CD4-positive, CD25-positive, alpha-beta regulatory T cell (primary cell): ENCODE measurements at regions not wholly inside any gene's neighbourhood (a gene's known extent, or its start where the extent isn't known, plus 50 kb on each side); places are given as distances from the start of the nearest gene placed in this dataset.

Experiments
- ATAC-seq, 2 donors: fragments of 150-1000 bp; cut with Tn5 transposase; one replicate each; pipeline ENCODE4 v1.10.0; 2021; ENCODE audit warnings: low read depth in 2 of 2, moderate number of reproducible peaks in 2 of 2, moderate library complexity in 1 of 2
- DNase-seq, 3 donors: peaks; one replicate each; pipeline versions ENCODE4 v3.0.0 to v3.0.0-alpha.2; 2012 to 2022; ENCODE audit warnings: mixed read lengths in 1 of 3
- H3K27ac ChIP-seq: one replicate; pipeline ENCODE4 v1.7.0; 2013; ENCODE audit warnings: mild to moderate bottlenecking, low read length; ENCODE audit not compliant: insufficient read depth, poor library complexity, severe bottlenecking
- H3K27me3 ChIP-seq: one replicate; pipeline ENCODE4 v1.7.0; 2013; ENCODE audit warnings: low read length; ENCODE audit not compliant: control insufficient read depth, insufficient read depth
- H3K36me3 ChIP-seq: one replicate; pipeline ENCODE4 v1.7.0; 2013; ENCODE audit warnings: mild to moderate bottlenecking, low read length, moderate library complexity; ENCODE audit not compliant: control insufficient read depth, insufficient read depth
- H3K4me1 ChIP-seq: 2 replicates; pipeline ENCODE4 v1.7.0; 2013; ENCODE audit warnings: mild to moderate bottlenecking, low read length; ENCODE audit not compliant: insufficient read depth, control insufficient read depth, poor library complexity, severe bottlenecking
- H3K4me3 ChIP-seq: one replicate; pipeline ENCODE4 v1.7.0; 2013; ENCODE audit warnings: low read depth, mild to moderate bottlenecking, low read length, moderate library complexity
- H3K9me3 ChIP-seq, 2 experiments: 1 replicate in 1 of 2; 2 replicates in 1 of 2; pipeline ENCODE4 v1.7.0; 2013; ENCODE audit warnings: low read length in 2 of 2, mild to moderate bottlenecking in 1 of 2, moderate library complexity in 1 of 2; ENCODE audit not compliant: control insufficient read depth in 2 of 2
- H3K27ac Mint-ChIP-seq, 3 donors: one replicate each; pipeline ENCODE4 v1.8.0; 2020 to 2022; ENCODE audit warnings: mild to moderate bottlenecking in 3 of 3, mixed read lengths in 3 of 3, moderate library complexity in 2 of 3
- H3K27me3 Mint-ChIP-seq: one replicate; pipeline ENCODE4 v1.8.0; 2022; ENCODE audit warnings: mild to moderate bottlenecking, mixed read lengths
- H3K36me3 Mint-ChIP-seq: one replicate; pipeline ENCODE4 v1.8.0; 2020; ENCODE audit warnings: mixed read lengths
- H3K4me1 Mint-ChIP-seq, 4 donors: one replicate each; pipeline ENCODE4 v1.8.0; 2020 to 2022; ENCODE audit warnings: mixed read lengths in 4 of 4, mild to moderate bottlenecking in 1 of 4
- H3K4me3 Mint-ChIP-seq, 4 donors: one replicate each; pipeline ENCODE4 v1.8.0; 2020 to 2022; ENCODE audit warnings: mild to moderate bottlenecking in 4 of 4, mixed read lengths in 4 of 4, moderate library complexity in 3 of 4
- H3K9me3 Mint-ChIP-seq, 7 donors: one replicate each; pipeline ENCODE4 v1.8.0; 2020 to 2022; ENCODE audit warnings: mixed read lengths in 7 of 7, mild to moderate bottlenecking in 3 of 7, moderate library complexity in 2 of 7

GRCh38 chr18:25456334-25457010 lies 104.5 kb upstream of the ZNF521 start:
- no peak overlapping the region for H3K27ac ChIP-seq
- H3K9me3 ChIP-seq = no peaks in the 10 kb centered on the region
- H3K4me1 ChIP-seq = no peaks in the 10 kb centered on the region
- Mint-ChIP-seq H3K27me3 (no peaks in the 10 kb centered on the region), H3K27ac (peak overlapping the region in 1 of 3 donors; percentile 22), H3K4me3 (no peak overlapping the region), H3K36me3 (no peaks in the 10 kb centered on the region), H3K4me1 (no peaks in the 10 kb centered on the region), H3K9me3 (peaks cover 0 to 10% (median 2%) of the 10 kb centered on the region in 7 donors)
- H3K4me3 ChIP-seq = no peak overlapping the region
- ATAC-seq = no peak
- DNase-seq = no peak
- no peaks in the 10 kb centered on the region for H3K36me3 ChIP-seq
- no peaks in the 10 kb centered on the region for H3K27me3 ChIP-seq

- no peak overlapping the region for H3K4me3 Mint-ChIP-seq
- no peaks in the 10 kb centered on the region for H3K4me1 Mint-ChIP-seq
- Histone ChIP-seq H3K27ac (no peak overlapping the region), H3K9me3 (no peaks in the 10 kb centered on the region), H3K27me3 (no peaks in the 10 kb centered on the region), H3K4me1 (no peaks in the 10 kb centered on the region), H3K4me3 (no peak overlapping the region), H3K36me3 (no peaks in the 10 kb centered on the region)
- ATAC-seq (no peak), DNase-seq (no peak)
- no peaks in the 10 kb centered on the region for H3K36me3 Mint-ChIP-seq
- H3K27me3 Mint-ChIP-seq = no peaks in the 10 kb centered on the region
- H3K27ac Mint-ChIP-seq = no peak overlapping the region
- H3K9me3 Mint-ChIP-seq = peaks cover 0 to 10% (median 2%) of the 10 kb centered on the region in 7 donors
Measured at GRCh38 chr18:25455646-25456045, 103.7 kb upstream of the ZNF521 start.

- H3K27me3 Mint-ChIP-seq = no peaks in the 10 kb centered on the region
- Histone ChIP-seq H3K27ac (no peak overlapping the region), H3K4me3 (no peak overlapping the region), H3K27me3 (no peaks in the 10 kb centered on the region), H3K9me3 (no peaks in the 10 kb centered on the region), H3K4me1 (no peaks in the 10 kb centered on the region), H3K36me3 (no peaks in the 10 kb centered on the region)
- H3K4me3 Mint-ChIP-seq = no peak overlapping the region
- ATAC-seq = no peak
- no peak overlapping the region for H3K27ac Mint-ChIP-seq
- no peak for DNase-seq
- H3K4me1 Mint-ChIP-seq = no peaks in the 10 kb centered on the region
- no peaks in the 10 kb centered on the region for H3K36me3 Mint-ChIP-seq
- peaks cover 0 to 10% (median 4%) of the 10 kb centered on the region in 7 donors for H3K9me3 Mint-ChIP-seq
Measured at GRCh38 chr18:25455159-25455558, 103.2 kb upstream of the ZNF521 start.

- Mint-ChIP-seq H3K4me3 (no peak overlapping the region), H3K27me3 (no peaks in the 10 kb centered on the region), H3K4me1 (no peaks in the 10 kb centered on the region), H3K27ac (no peak overlapping the region), H3K9me3 (peaks cover 0 to 12% (median 4%) of the 10 kb centered on the region in 7 donors), H3K36me3 (no peaks in the 10 kb centered on the region)
- Histone ChIP-seq H3K4me1 (no peaks in the 10 kb centered on the region), H3K36me3 (no peaks in the 10 kb centered on the region), H3K27me3 (no peaks in the 10 kb centered on the region), H3K27ac (no peak overlapping the region), H3K4me3 (no peak overlapping the region), H3K9me3 (no peaks in the 10 kb centered on the region)
- DNase-seq (no peak), ATAC-seq (no peak)
Measured at GRCh38 chr18:25454730-25455129, 102.8 kb upstream of the ZNF521 start.

- H3K27me3 Mint-ChIP-seq = no peaks in the 10 kb centered on the region
- no peaks in the 10 kb centered on the region for H3K4me1 Mint-ChIP-seq
- no peak overlapping the region for H3K27ac Mint-ChIP-seq
- Histone ChIP-seq H3K27ac (no peak overlapping the region), H3K4me1 (no peaks in the 10 kb centered on the region), H3K4me3 (no peak overlapping the region), H3K27me3 (no peaks in the 10 kb centered on the region), H3K36me3 (no peaks in the 10 kb centered on the region), H3K9me3 (no peaks in the 10 kb centered on the region)
- H3K9me3 Mint-ChIP-seq = peaks cover 0 to 13% (median 4%) of the 10 kb centered on the region in 7 donors
- ATAC-seq (no peak), DNase-seq (no peak)
- no peaks in the 10 kb centered on the region for H3K36me3 Mint-ChIP-seq
- H3K4me3 Mint-ChIP-seq = no peak overlapping the region
Measured at GRCh38 chr18:25454270-25454659, 102.3 kb upstream of the ZNF521 start.

GRCh38 chr18:25453556-25454269 lies 101.7 kb upstream of the ZNF521 start:
- no peak overlapping the region for H3K4me3 Mint-ChIP-seq
- Histone ChIP-seq H3K36me3 (no peaks in the 10 kb centered on the region), H3K27ac (no peak overlapping the region), H3K4me3 (no peak overlapping the region), H3K9me3 (no peaks in the 10 kb centered on the region), H3K27me3 (no peaks in the 10 kb centered on the region), H3K4me1 (no peaks in the 10 kb centered on the region)
- H3K36me3 Mint-ChIP-seq = no peaks in the 10 kb centered on the region
- H3K27me3 Mint-ChIP-seq = no peaks in the 10 kb centered on the region
- DNase-seq (no peak), ATAC-seq (no peak)
- H3K27ac Mint-ChIP-seq = no peak overlapping the region
- H3K9me3 Mint-ChIP-seq = peaks cover 0 to 10% (median 4%) of the 10 kb centered on the region in 7 donors
- H3K4me1 Mint-ChIP-seq = no peaks in the 10 kb centered on the region

- ATAC-seq (no peak), DNase-seq (no peak)
- Histone ChIP-seq H3K27me3 (no peaks in the 10 kb centered on the region), H3K9me3 (no peaks in the 10 kb centered on the region), H3K4me1 (no peaks in the 10 kb centered on the region), H3K27ac (no peak overlapping the region), H3K36me3 (no peaks in the 10 kb centered on the region), H3K4me3 (no peak overlapping the region)
- Mint-ChIP-seq H3K9me3 (peaks cover 0 to 13% (median 2%) of the 10 kb centered on the region in 7 donors), H3K4me3 (no peak overlapping the region), H3K36me3 (no peaks in the 10 kb centered on the region), H3K27me3 (no peaks in the 10 kb centered on the region), H3K27ac (no peak overlapping the region), H3K4me1 (no peaks in the 10 kb centered on the region)
Measured at GRCh38 chr18:25451077-25451658, 99.2 kb upstream of the ZNF521 start.
